ENCODE measurements at regions not wholly inside any gene's neighbourhood (a gene's known extent, or its start where the extent isn't known, plus 50 kb on each side); places are given as distances from the start of the nearest gene placed in this dataset.

DNA sequence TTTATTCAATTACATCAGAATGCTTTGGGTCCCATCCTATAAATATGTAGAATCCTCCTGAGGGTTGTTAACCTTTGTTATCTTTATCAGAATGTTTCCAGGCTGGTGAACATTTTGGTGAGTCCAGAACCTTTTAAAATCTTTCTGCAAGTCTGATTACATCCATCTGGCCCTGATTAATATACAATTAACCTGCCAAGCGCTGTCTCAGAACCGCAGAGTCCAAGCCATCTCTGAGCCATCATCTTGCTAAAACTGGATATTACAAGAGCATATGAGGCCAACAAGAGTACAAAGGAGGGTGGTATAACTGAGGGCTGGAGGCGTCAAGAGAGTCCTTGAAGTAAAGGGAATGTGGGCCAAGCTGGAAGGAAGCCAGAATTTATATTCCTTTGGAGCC lies 88.6 kb upstream of the ZC3H11B start:
- no peak for DNase-seq
- Histone ChIP-seq H3K27me3 (ENCODE audit: insufficient read depth) (no peaks in the 10 kb centered on the region), H3K4me3 (ENCODE audit: low read depth in 2 of 2, low read length in 1 of 2) (no peak overlapping the region), H3F3A (replicated peaks; ENCODE audit: insufficient read depth) (peaks cover 11% of the 10 kb centered on the region), H3K9me3 (no peaks in the 10 kb centered on the region), H2AFZ (ENCODE audit: low read depth) (no peak overlapping the region), H3K36me3 (replicated peaks in 1 of 2; ENCODE audit: control insufficient read depth in 1 of 2, insufficient read depth in 2 of 2, low read length in 1 of 2) (no peaks in the 10 kb centered on the region), H3K9me2 (no peaks in the 10 kb centered on the region), H3K9ac (no peak overlapping the region), H3K4me2 (no peak overlapping the region), H3K4me1 (ENCODE audit: control insufficient read depth in 1 of 2, insufficient read depth in 2 of 2, low read depth in 1 of 2, low read length in 1 of 2) (peaks cover 10 to 12% of the 10 kb centered on the region in 2 experiments; a peak in 2 of 4 replicates), H3K27ac (ENCODE audit: low read depth in 2 of 2, low read length in 1 of 2) (peak overlapping the region in 1 of 2 experiments; percentile 92; a peak in 2 of 4 replicates), H3K79me2 (ENCODE audit: insufficient read depth) (no peaks in the 10 kb centered on the region), H4K20me1 (ENCODE audit: insufficient read depth) (no peaks in the 10 kb centered on the region)
- ChIA-PET POLR2A (no interaction called here), CTCF (interaction anchor here (0.7 kb wide), 1 partner anchor 43 kb away, joined by 3 read pairs; no protein-coding TSS in a partner anchor)
- TF ChIP-seq EZH2phosphoT487 (IDR thresholded peaks at IDR 0.05; ENCODE audit: borderline replicate concordance, low read depth) (no peak), TCF12 (IDR thresholded peaks at IDR 0.05) (peak; percentile 42; the same call in 1 of the 2 replicates), JUND (IDR thresholded peaks at IDR 0.05) (no peak), SIN3A (IDR thresholded peaks at IDR 0.05; ENCODE audit: borderline replicate concordance, low read depth, low read length) (no peak), EP300 (IDR thresholded peaks at IDR 0.05; ENCODE audit: borderline replicate concordance in 1 of 2, low read depth in 1 of 2, low read length in 1 of 2) (peak in 1 of 2 experiments; percentile 38; a peak in 1 of 4 replicates), RCOR1 (IDR thresholded peaks at IDR 0.05; ENCODE audit: low read length) (peak; percentile 29; the same call in 1 of the 2 replicates)
- 72% methylated on average over 3 of the region's 3 CpGs for WGBS (ENCODE audit: low lambda C conversion rate)

DNA sequence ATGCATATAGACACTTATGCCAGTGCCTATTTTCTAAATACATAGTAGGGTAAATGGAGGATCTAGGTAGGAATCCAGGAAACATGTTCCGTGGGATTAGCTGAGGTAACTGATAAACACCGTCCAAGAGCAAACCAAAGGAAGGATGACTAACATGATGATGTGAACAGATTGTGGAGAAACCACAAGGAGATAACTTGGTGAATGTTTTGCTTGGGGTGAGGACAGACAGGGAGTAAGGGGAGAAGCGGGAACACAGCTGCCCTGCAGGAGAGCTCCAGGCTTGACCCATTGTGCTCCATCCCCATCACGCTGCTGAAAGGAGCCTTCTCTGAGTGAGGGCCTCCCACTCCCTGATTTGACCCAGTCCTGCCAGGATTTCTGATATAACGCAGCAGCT lies 87.0 kb upstream of the ZC3H11B start:
- no peak overlapping the region for H3K9ac ChIP-seq
- peak; percentile 84; the same call in 1 of the 2 replicates for TF ChIP-seq RXRA (IDR thresholded peaks at IDR 0.05; ENCODE audit: borderline replicate concordance, low read depth)
- TF ChIP-seq NFIC (IDR thresholded peaks at IDR 0.05; ENCODE audit: borderline replicate concordance), result peak; percentile 89
- TF ChIP-seq GABPA (IDR thresholded peaks at IDR 0.05; ENCODE audit: low read depth), result no peak
- no peak for TF ChIP-seq SIN3A (IDR thresholded peaks at IDR 0.05; ENCODE audit: borderline replicate concordance, low read depth, low read length)
- no peak for TF ChIP-seq NRF1 (IDR thresholded peaks at IDR 0.05; ENCODE audit: low read depth, low read length)
- TF ChIP-seq RCOR1 (IDR thresholded peaks at IDR 0.05; ENCODE audit: low read length), result no peak
- TF ChIP-seq TEAD4 (IDR thresholded peaks at IDR 0.05; ENCODE audit: borderline replicate concordance, insufficient read depth), result peak; percentile 88
- peak; percentile 88 for TF ChIP-seq FOSL2 (IDR thresholded peaks at IDR 0.05; ENCODE audit: borderline replicate concordance, low read depth)
- peak; percentile 89 for TF ChIP-seq JUND (IDR thresholded peaks at IDR 0.05)
- TF ChIP-seq ELF1 (IDR thresholded peaks at IDR 0.05), result peak; percentile 27; the same call in 1 of the 2 replicates
- TF ChIP-seq, protein P1, sequence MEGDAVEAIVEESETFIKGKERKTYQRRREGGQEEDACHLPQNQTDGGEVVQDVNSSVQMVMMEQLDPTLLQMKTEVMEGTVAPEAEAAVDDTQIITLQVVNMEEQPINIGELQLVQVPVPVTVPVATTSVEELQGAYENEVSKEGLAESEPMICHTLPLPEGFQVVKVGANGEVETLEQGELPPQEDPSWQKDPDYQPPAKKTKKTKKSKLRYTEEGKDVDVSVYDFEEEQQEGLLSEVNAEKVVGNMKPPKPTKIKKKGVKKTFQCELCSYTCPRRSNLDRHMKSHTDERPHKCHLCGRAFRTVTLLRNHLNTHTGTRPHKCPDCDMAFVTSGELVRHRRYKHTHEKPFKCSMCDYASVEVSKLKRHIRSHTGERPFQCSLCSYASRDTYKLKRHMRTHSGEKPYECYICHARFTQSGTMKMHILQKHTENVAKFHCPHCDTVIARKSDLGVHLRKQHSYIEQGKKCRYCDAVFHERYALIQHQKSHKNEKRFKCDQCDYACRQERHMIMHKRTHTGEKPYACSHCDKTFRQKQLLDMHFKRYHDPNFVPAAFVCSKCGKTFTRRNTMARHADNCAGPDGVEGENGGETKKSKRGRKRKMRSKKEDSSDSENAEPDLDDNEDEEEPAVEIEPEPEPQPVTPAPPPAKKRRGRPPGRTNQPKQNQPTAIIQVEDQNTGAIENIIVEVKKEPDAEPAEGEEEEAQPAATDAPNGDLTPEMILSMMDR (IDR thresholded peaks at IDR 0.05), result no peak
- TF ChIP-seq, protein P2, sequence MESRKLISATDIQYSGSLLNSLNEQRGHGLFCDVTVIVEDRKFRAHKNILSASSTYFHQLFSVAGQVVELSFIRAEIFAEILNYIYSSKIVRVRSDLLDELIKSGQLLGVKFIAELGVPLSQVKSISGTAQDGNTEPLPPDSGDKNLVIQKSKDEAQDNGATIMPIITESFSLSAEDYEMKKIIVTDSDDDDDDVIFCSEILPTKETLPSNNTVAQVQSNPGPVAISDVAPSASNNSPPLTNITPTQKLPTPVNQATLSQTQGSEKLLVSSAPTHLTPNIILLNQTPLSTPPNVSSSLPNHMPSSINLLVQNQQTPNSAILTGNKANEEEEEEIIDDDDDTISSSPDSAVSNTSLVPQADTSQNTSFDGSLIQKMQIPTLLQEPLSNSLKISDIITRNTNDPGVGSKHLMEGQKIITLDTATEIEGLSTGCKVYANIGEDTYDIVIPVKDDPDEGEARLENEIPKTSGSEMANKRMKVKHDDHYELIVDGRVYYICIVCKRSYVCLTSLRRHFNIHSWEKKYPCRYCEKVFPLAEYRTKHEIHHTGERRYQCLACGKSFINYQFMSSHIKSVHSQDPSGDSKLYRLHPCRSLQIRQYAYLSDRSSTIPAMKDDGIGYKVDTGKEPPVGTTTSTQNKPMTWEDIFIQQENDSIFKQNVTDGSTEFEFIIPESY (IDR thresholded peaks at IDR 0.05; ENCODE audit: borderline replicate concordance, low read depth), result peak; percentile 64; the same call in 1 of the 2 replicates
- no peak for TF ChIP-seq RFX5 (IDR thresholded peaks at IDR 0.05; ENCODE audit: low read length)
- no peak for TF ChIP-seq RAD21 (IDR thresholded peaks at IDR 0.05; ENCODE audit: low read length)
- no peak for TF ChIP-seq MXI1 (IDR thresholded peaks at IDR 0.05; ENCODE audit: low read depth, low read length)
- TF ChIP-seq, protein P3, sequence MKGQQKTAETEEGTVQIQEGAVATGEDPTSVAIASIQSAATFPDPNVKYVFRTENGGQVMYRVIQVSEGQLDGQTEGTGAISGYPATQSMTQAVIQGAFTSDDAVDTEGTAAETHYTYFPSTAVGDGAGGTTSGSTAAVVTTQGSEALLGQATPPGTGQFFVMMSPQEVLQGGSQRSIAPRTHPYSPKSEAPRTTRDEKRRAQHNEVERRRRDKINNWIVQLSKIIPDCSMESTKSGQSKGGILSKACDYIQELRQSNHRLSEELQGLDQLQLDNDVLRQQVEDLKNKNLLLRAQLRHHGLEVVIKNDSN (IDR thresholded peaks at IDR 0.05; ENCODE audit: borderline replicate concordance, low read depth), result no peak
- TF ChIP-seq, protein P4, sequence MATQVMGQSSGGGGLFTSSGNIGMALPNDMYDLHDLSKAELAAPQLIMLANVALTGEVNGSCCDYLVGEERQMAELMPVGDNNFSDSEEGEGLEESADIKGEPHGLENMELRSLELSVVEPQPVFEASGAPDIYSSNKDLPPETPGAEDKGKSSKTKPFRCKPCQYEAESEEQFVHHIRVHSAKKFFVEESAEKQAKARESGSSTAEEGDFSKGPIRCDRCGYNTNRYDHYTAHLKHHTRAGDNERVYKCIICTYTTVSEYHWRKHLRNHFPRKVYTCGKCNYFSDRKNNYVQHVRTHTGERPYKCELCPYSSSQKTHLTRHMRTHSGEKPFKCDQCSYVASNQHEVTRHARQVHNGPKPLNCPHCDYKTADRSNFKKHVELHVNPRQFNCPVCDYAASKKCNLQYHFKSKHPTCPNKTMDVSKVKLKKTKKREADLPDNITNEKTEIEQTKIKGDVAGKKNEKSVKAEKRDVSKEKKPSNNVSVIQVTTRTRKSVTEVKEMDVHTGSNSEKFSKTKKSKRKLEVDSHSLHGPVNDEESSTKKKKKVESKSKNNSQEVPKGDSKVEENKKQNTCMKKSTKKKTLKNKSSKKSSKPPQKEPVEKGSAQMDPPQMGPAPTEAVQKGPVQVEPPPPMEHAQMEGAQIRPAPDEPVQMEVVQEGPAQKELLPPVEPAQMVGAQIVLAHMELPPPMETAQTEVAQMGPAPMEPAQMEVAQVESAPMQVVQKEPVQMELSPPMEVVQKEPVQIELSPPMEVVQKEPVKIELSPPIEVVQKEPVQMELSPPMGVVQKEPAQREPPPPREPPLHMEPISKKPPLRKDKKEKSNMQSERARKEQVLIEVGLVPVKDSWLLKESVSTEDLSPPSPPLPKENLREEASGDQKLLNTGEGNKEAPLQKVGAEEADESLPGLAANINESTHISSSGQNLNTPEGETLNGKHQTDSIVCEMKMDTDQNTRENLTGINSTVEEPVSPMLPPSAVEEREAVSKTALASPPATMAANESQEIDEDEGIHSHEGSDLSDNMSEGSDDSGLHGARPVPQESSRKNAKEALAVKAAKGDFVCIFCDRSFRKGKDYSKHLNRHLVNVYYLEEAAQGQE (IDR thresholded peaks at IDR 0.05; ENCODE audit: low read depth, low read length), result peak; percentile 27; the same call in 1 of the 2 replicates
- TF ChIP-seq TCF12 (IDR thresholded peaks at IDR 0.05), result peak; percentile 96

More for the DNA sequence above, 87.0 kb upstream of the ZC3H11B start:
- 49% methylated on average over 5 of the region's 5 CpGs for WGBS (ENCODE audit: low lambda C conversion rate)
- peaks cover 10 to 12% of the 10 kb centered on the region in 2 experiments; a peak in 2 of 4 replicates for H3K4me1 ChIP-seq (ENCODE audit: control insufficient read depth in 1 of 2, insufficient read depth in 2 of 2, low read depth in 1 of 2, low read length in 1 of 2)
- no peak overlapping the region for H2AFZ ChIP-seq (ENCODE audit: low read depth)
- H3K9me3 ChIP-seq, result no peaks in the 10 kb centered on the region
- ChIA-PET POLR2A (no interaction called here), CTCF (interaction anchor here (1.4 kb wide), 1 partner anchor 11 kb away, joined by 4 read pairs; no protein-coding TSS in a partner anchor)
- no peaks in the 10 kb centered on the region for H3K27me3 ChIP-seq (ENCODE audit: insufficient read depth)
- no peak for DNase-seq
- no peaks in the 10 kb centered on the region for H3K9me2 ChIP-seq
- no peaks in the 10 kb centered on the region for H3K79me2 ChIP-seq (ENCODE audit: insufficient read depth)
- H3K4me3 ChIP-seq (ENCODE audit: low read depth in 2 of 2, low read length in 1 of 2), result no peak overlapping the region
- peak overlapping the region; percentile 34 to 92; a peak in 3 of 4 replicates for H3K27ac ChIP-seq (ENCODE audit: low read depth in 2 of 2, low read length in 1 of 2)
- H4K20me1 ChIP-seq (ENCODE audit: insufficient read depth), result no peaks in the 10 kb centered on the region
- H3K36me3 ChIP-seq (replicated peaks in 1 of 2; ENCODE audit: control insufficient read depth in 1 of 2, insufficient read depth in 2 of 2, low read length in 1 of 2), result no peaks in the 10 kb centered on the region
- peaks cover 11% of the 10 kb centered on the region for H3F3A ChIP-seq (replicated peaks; ENCODE audit: insufficient read depth)
- H3K4me2 ChIP-seq, result no peak overlapping the region

Data from SK-N-SH (cell line).